ENCODE measurements at regions not wholly inside any gene's neighbourhood (a gene's known extent, or its start where the extent isn't known, plus 50 kb on each side); places are given as distances from the start of the nearest gene placed in this dataset.

GRCh38 chr17:70308618-70309017 lies 139.3 kb downstream of the KCNJ2 start:
- TF ChIP-seq USF2 (IDR thresholded peaks at IDR 0.05) (no peak), KDM1A (IDR thresholded peaks at IDR 0.05; ENCODE audit: low read depth) (no peak), CBX8 (IDR thresholded peaks at IDR 0.05) (no peak), CTCF (IDR thresholded peaks at IDR 0.05) (no peak), EHF (CRISPR knock-in tag; IDR thresholded peaks at IDR 0.05) (no peak), FOSL2 (IDR thresholded peaks at IDR 0.05) (no peak), FOSL2 (CRISPR knock-in tag; IDR thresholded peaks at IDR 0.05) (no peak), JUN (IDR thresholded peaks at IDR 0.05) (no peak), REST (IDR thresholded peaks at IDR 0.05) (no peak), EP300 (IDR thresholded peaks at IDR 0.05) (no peak), MYC (IDR thresholded peaks at IDR 0.05; ENCODE audit: borderline replicate concordance, low read length) (no peak), MAZ (IDR thresholded peaks at IDR 0.05; ENCODE audit: borderline replicate concordance, low read depth, low read length) (no peak), RAD21 (conservative IDR thresholded peaks at IDR 0.05 in 1 of 2, IDR thresholded peaks at IDR 0.05 in 1 of 2) (no peak), CHD4 (IDR thresholded peaks at IDR 0.05; ENCODE audit: borderline replicate concordance) (no peak)
